DMS114 treated with DMSO at 0.1 percent for 48 hours (cell line): ENCODE measurements at regions not wholly inside any gene's neighbourhood (a gene's known extent, or its start where the extent isn't known, plus 50 kb on each side); places are given as distances from the start of the nearest gene placed in this dataset.

Source experiments
- DNase-seq: peaks from one replicate; lab custom pipeline; 2025; ENCODE audit not compliant: unreplicated experiment; lab: John Stamatoyannopoulos, UW

GRCh38 chr4:100970414-100970813 is 376.9 kb downstream of the PPP3CA start:
- DNase-seq: no peak

GRCh38 chr4:100969925-100970324 is 377.4 kb downstream of the PPP3CA start:
- no peak for DNase-seq

- no peak for DNase-seq
These were observed 379.3 kb downstream of the PPP3CA start for GRCh38 chr4:100968046-100968445.

- DNase-seq: no peak
These were observed 383.7 kb downstream of the PPP3CA start for GRCh38 chr4:100963627-100964026.

GRCh38 chr4:100962698-100963097 is 384.6 kb downstream of the PPP3CA start:
- DNase-seq: no peak

- DNase-seq: no peak
These were observed 387.1 kb downstream of the PPP3CA start for GRCh38 chr4:100960232-100960631.

- no peak for DNase-seq
These were observed 393.3 kb downstream of the PPP3CA start for GRCh38 chr4:100954046-100954445.

- no peak for DNase-seq
These were observed 393.7 kb downstream of the PPP3CA start for GRCh38 chr4:100953616-100954015.

GRCh38 chr4:100952590-100952989 is 394.7 kb downstream of the PPP3CA start:
- DNase-seq: no peak

GRCh38 chr4:100949350-100949935 is 397.9 kb downstream of the PPP3CA start:
- DNase-seq: no peak

- no peak for DNase-seq
These were observed 398.4 kb downstream of the PPP3CA start for GRCh38 chr4:100948911-100949310.

GRCh38 chr4:100945789-100946188 is 401.5 kb downstream of the PPP3CA start:
- DNase-seq: no peak

GRCh38 chr4:100938698-100939097 is 408.6 kb downstream of the PPP3CA start:
- DNase-seq: no peak

GRCh38 chr4:100936661-100937375 is 410.5 kb downstream of the PPP3CA start:
- DNase-seq: no peak

- DNase-seq: no peak
These were observed 412.2 kb downstream of the PPP3CA start for GRCh38 chr4:100935090-100935489.

GRCh38 chr4:100933628-100934027 is 413.7 kb downstream of the PPP3CA start:
- DNase-seq: no peak

- no peak for DNase-seq
These were observed 411.9 kb upstream of the EMCN start for GRCh38 chr4:100929758-100930157.

GRCh38 chr4:100929135-100929534 is 411.3 kb upstream of the EMCN start:
- DNase-seq: no peak

- no peak for DNase-seq
These were observed 408.4 kb upstream of the EMCN start for GRCh38 chr4:100926039-100926717.

- no peak for DNase-seq
These were observed 395.9 kb upstream of the EMCN start for GRCh38 chr4:100913685-100914084.

- DNase-seq: no peak
These were observed 390.7 kb upstream of the EMCN start for GRCh38 chr4:100908540-100908939.
